CD4-positive, alpha-beta T cell treated with Interleukin-15 for 4 hours (primary cell): ENCODE measurements at regions not wholly inside any gene's neighbourhood (a gene's known extent, or its start where the extent isn't known, plus 50 kb on each side); places are given as distances from the start of the nearest gene placed in this dataset.
A peak's percentile ranks its signal among the peaks of the same experiment; 100 is the strongest.

Experiments
- DNase-seq: peaks from one replicate; pipeline ENCODE4 v3.0.0-alpha.2; 2020; ENCODE audit warnings: low spot score

- no peak for DNase-seq
These were observed 989.1 kb downstream of the FAM181B start for GRCh38 chr11:81744336-81745116.

DNA sequence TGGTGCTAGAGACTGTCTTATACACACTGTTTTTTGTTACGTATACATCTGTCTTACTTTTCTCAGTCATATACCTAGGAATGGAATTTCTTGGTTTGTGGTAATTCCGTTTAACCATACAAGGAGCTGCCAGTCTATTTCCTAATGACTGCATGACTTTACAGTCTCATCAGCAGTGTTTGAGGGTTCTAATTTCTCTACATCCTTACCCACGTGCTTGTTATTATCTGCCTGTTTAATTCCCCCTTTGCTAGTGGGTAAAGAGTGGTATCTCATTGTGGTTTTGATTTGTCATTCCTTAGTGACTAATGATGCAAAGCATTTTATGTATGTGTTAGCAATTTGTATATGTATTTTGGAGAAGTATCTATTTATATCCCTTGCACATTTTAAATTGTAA, 1008.0 kb downstream of the FAM181B start:
- no peak for DNase-seq

DNA sequence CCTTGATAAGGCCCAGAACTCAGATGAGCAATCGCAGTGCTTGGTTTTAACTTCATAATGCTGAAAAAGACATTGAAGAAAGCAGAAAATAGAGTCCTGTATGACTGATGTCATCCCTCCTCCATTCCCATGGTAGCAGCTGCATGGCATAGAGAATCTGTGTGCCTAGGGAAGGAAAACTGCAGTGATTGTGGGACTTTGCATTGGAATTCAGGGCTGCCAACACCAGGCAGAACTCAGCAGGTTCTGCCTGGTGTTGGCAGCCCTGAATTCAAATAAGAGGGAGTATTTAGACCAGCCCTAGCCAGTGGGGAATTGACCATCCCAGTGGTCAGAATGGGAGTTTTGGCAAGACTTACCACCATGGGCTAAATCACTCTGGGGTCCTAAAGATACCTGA, 1016.0 kb downstream of the FAM181B start:
- no peak for DNase-seq

DNA sequence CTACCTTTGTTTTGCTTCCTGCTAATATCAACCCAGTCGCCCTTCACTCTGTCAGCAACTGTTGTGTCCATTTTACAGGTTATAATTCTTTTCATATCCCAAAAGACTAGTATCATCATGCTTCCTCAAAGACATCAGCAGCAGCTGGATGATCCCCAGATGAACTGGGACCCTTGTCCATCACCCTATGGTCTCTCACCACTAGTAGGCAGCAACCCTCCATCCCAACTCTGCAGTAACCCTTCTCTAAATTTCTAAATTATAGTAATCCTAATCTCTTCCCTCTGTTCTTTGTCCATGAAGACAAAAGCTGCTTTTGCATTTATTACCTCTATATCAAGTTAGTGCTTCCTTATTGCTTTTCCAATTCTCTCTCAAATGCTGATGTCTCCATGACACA, 1025.8 kb downstream of the FAM181B start:
- no peak for DNase-seq

DNA sequence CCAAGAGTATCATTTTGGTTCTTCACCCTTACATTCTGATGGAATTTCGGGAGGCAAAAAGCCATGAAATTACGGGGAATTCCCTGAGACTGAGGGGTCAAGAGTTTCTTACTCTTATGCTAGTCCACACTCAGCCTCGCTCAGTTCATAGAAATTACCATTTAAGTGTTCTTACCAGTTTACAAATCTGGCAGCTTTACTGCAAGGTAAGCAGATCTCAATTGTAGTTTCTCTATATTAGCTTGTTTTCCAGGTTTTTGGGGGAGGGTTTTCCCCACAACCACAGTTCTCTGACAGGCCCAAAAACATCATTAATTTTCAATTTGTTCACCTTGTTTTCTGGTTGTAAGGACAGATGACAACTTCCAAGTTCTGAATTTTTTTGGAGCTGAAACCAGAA, 1028.4 kb downstream of the FAM181B start:
- no peak for DNase-seq

GRCh38 chr11:81700076-81700475, 1033.6 kb downstream of the FAM181B start:
- no peak for DNase-seq

DNA sequence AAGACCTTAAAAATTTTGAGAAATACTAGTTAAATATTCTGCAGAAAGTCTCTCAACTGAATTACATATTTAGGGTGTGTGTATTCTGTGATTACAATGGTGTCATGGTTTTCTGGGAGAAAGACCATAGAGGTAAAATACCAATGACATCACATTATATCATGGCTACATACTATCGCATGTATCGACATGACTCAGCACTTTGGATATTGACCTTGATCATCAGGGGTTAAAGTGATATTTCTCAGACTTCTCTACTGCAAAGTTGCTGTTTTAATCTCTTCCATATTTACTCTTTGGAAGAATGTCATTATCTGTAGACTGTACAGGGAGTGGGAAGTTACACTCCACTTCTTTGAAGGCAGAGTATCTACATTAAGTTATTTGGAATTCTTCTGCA, 1046.6 kb downstream of the FAM181B start:
- no peak for DNase-seq

DNA sequence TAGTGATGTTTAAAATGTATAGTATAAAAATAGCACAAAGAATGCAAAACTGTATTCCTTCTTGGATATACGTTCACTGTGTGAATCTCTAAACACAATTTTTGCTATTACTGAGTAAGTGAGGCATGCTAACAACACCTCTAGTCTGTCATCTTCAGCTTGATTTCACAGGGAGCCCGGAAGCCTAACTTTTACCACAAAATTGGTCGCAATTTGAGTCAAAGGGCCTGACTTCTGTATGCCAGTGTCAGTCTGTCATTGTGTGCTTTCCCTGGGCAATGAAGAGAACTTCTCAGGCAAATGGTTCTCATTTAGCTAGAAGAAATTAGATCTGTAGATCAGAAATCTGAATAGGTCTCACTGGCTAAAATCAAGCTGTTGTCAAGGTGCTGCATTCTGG, 1059.5 kb downstream of the FAM181B start:
- no peak for DNase-seq

DNA sequence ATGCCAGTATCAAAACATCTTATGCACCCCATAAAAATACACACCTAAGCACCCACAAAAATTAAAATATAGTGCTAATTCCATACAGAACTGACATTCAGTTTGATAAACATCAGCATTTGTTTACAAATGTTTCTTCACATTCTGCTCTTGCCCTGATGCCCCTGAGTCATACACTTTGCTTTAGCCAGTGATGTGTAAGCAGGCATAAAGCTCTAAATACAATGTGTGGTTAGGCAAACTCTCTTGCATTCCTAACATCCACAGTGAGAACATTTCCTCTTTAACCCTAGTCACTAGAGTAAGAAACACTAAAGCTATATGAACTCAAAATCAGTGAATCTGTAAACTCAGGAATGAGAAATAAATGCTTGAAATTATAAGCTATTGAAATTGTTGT, 1060.7 kb downstream of the FAM181B start:
- DNase-seq: no peak

- no peak for DNase-seq
These were observed 1063.6 kb downstream of the FAM181B start for GRCh38 chr11:81669935-81670543.

GRCh38 chr11:81658722-81659121, 1074.9 kb downstream of the FAM181B start:
- DNase-seq: no peak

GRCh38 chr11:81655351-81655750, 1078.3 kb downstream of the FAM181B start:
- DNase-seq: no peak

DNA sequence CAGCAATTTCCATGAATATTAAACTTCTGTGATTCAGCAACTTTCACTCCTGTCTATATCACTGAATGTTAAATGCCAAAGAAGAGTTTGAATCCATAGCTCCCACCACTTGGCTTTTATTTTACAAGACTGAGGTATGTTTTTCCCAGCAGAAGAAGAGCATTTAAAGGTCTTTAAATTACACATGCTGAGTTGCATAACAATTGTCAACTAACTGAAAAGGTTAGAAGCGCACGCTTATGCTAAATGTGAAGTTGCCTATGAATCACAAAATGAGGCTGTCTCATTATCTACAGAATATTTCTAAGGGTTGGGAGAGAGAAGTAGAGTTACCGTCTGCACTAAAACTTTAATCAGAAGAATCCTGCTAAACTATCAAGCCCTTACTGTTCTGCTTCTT, 1086.3 kb downstream of the FAM181B start:
- no peak for DNase-seq

- DNase-seq: peak; percentile 24
These were observed 1089.3 kb downstream of the FAM181B start for GRCh38 chr11:81644239-81644840.

- DNase-seq: no peak
These were observed 1099.2 kb downstream of the FAM181B start for GRCh38 chr11:81634483-81634882.

GRCh38 chr11:81602508-81602907, 1131.2 kb downstream of the FAM181B start:
- no peak for DNase-seq

DNA sequence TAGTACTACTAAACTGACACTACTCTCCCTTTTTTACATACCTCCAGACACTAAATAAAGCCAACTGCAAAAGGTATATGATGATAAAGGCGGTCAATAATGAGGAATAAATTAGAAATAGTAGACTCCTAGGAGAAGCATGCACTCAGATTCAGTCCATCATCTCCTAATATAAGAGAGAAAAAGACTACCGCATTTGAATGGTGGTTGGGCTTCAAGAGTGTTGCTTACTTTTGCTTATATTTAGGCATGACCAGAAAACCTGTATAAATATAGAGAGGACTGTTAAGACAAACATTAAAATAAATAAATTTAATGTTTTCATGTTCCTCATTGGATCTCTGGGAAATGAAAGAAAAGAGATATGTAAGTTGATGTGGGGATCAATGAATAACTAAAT, 1137.0 kb downstream of the FAM181B start:
- no peak for DNase-seq

- DNase-seq: no peak
These were observed 1148.2 kb downstream of the FAM181B start for GRCh38 chr11:81585390-81585933.

- no peak for DNase-seq
These were observed 1154.3 kb downstream of the FAM181B start for GRCh38 chr11:81579339-81579738.

- no peak for DNase-seq
These were observed 1155.1 kb downstream of the FAM181B start for GRCh38 chr11:81578571-81578970.

DNA sequence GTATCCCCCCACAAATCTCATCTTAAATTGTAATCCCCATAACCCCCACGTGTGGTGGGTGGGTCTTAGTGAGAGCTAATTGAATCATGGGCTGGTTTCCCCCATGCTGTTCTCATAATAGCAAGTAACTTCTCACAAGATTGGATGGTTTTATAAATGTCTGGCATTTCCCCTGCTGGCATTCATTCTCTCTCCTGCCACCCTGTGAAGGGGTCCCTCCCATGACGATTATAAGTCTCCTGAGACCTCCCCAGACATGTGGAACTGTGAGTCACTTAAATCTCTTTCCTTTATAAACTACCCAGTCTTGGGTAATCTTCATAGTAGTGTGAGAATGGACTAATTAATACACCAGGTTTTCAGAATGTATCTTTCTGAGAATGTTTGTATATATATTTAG, 1159.4 kb downstream of the FAM181B start:
- no peak for DNase-seq

DNA sequence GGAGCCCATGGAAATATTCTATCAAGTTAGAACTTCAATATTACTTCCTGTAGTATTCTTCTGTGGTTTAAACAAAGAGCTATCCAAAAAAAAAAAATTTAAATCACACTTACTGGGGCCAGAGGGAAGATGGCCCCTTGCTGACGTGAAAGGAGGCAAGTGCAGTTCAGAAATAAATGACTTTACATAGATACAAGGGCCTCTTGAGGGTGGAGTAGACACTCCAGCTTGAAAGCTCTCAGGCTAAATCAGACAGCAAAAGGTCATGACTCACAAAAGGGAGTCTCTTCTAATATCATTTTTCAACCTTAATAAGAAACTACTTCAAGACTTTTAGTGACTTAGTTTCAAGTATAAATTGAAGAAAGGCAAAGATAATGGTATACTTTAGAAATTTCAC, 1160.3 kb downstream of the FAM181B start:
- DNase-seq: no peak

DNA sequence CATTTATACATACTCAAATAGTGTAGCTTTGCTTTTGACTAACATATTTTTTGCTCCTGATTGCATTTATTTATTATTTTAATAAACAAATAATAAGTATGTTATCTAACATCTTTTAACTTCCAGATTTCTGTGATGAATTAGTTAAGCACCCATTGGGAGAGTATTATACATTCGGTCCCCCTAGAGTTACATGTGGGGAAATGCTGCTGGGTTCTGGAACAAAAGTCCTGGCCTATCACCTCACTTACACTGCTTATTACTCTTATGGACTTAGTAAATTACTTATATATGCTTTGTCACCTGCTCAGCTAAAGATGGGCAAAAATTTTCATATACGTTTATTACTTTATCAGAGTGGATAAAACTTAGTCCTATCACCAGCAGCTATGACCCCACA, 1163.0 kb downstream of the FAM181B start:
- DNase-seq: no peak
